Fibroblast of lung (primary cell): ENCODE measurements at regions not wholly inside any gene's neighbourhood (a gene's known extent, or its start where the extent isn't known, plus 50 kb on each side); places are given as distances from the start of the nearest gene placed in this dataset.

Experiments
- DNase-seq, 2 donors: peaks; one replicate each; pipeline versions ENCODE4 v3.0.0 to v3.0.0-alpha.2; 2010; ENCODE audit warnings: low read depth in 2 of 2
- H2AFZ ChIP-seq: 2 replicates; pipeline ENCODE4 v1.5.1; 2012; ENCODE audit warnings: low read length, control low read depth, inconsistent platforms
- H3K27ac ChIP-seq: 2 replicates; pipeline ENCODE4 v1.5.1; 2011; ENCODE audit warnings: low read length, control low read depth; ENCODE audit not compliant: insufficient read depth
- H3K27me3 ChIP-seq: 2 replicates; pipeline ENCODE4 v1.5.1; 2011; ENCODE audit warnings: mild to moderate bottlenecking, low read length; ENCODE audit not compliant: control insufficient read depth, insufficient read depth
- H3K36me3 ChIP-seq: 2 replicates; pipeline ENCODE4 v1.5.1; 2011; ENCODE audit warnings: low read length; ENCODE audit not compliant: control insufficient read depth, insufficient read depth
- H3K4me1 ChIP-seq: 2 replicates; pipeline ENCODE4 v1.5.1; 2011; ENCODE audit warnings: low read length; ENCODE audit not compliant: control insufficient read depth, insufficient read depth; ENCODE audit errors: extremely low read depth
- H3K4me2 ChIP-seq: 2 replicates; pipeline ENCODE4 v1.5.1; 2011; ENCODE audit warnings: low read length, control low read depth; ENCODE audit not compliant: insufficient read depth; ENCODE audit errors: extremely low read depth
- H3K4me3 ChIP-seq, 4 experiments: fragments of 200-600 bp in 1 of 4; sonication (generic) in 1 of 4; replicated peaks in 1 of 4; 2 replicates each; pipeline ENCODE4 v1.5.1; 2011 to 2016; ENCODE audit warnings: low read length in 4 of 4, low read depth in 3 of 4, mild to moderate bottlenecking in 3 of 4, control low read depth in 2 of 4, inconsistent platforms in 1 of 4, mixed read lengths in 1 of 4; ENCODE audit not compliant: insufficient read depth in 1 of 4; ENCODE audit errors: control extremely low read depth in 1 of 4
- H3K79me2 ChIP-seq: 2 replicates; pipeline ENCODE4 v1.5.1; 2012; ENCODE audit warnings: mild to moderate bottlenecking, low read length, inconsistent platforms; ENCODE audit not compliant: control insufficient read depth, insufficient read depth
- H3K9ac ChIP-seq: 2 replicates; pipeline ENCODE4 v1.5.1; 2011; ENCODE audit warnings: mild to moderate bottlenecking, low read length, control low read depth; ENCODE audit not compliant: insufficient read depth
- H3K9me3 ChIP-seq: 2 replicates; pipeline ENCODE4 v1.5.1; 2012; ENCODE audit warnings: low read depth, low read length; ENCODE audit not compliant: control insufficient read depth, insufficient read depth
- H4K20me1 ChIP-seq: 2 replicates; pipeline ENCODE4 v1.5.1; 2011; ENCODE audit warnings: low read length; ENCODE audit not compliant: control insufficient read depth, insufficient read depth; ENCODE audit errors: extremely low read depth
- CTCF ChIP-seq, 2 donors: IDR thresholded peaks in 1 of 2; conservative IDR thresholded peaks in 1 of 2; 1 replicate in 1 of 2; 2 replicates in 1 of 2; pipeline ENCODE4 v1.5.1; 2011 to 2012; ENCODE audit warnings: low read length in 2 of 2, control low read depth in 1 of 2, inconsistent platforms in 1 of 2, low read depth in 1 of 2, mild to moderate bottlenecking in 1 of 2
- EZH2 ChIP-seq: IDR thresholded peaks from 2 replicates; pipeline ENCODE4 v1.5.1; 2012; ENCODE audit warnings: low read length, control low read depth, mild to moderate bottlenecking; ENCODE audit errors: missing control alignments

- H3K9ac ChIP-seq: no peak overlapping the region
- no peaks in the 10 kb centered on the region for H3K4me1 ChIP-seq
- H3K36me3 ChIP-seq: no peaks in the 10 kb centered on the region
- no peaks in the 10 kb centered on the region for H4K20me1 ChIP-seq
- H3K79me2 ChIP-seq: no peaks in the 10 kb centered on the region
- no peak overlapping the region for H3K4me3 ChIP-seq
- H2AFZ ChIP-seq: no peak overlapping the region
- no peaks in the 10 kb centered on the region for H3K27me3 ChIP-seq
- no peak for DNase-seq
- no peaks in the 10 kb centered on the region for H3K9me3 ChIP-seq
- H3K27ac ChIP-seq: no peak overlapping the region
- no peak for TF ChIP-seq EZH2
- no peak for TF ChIP-seq CTCF (conservative IDR thresholded peaks at IDR 0.05 in 1 of 2, IDR thresholded peaks at IDR 0.05 in 1 of 2; ENCODE audit: low read depth in 1 of 2, low read length in 2 of 2)
- H3K4me2 ChIP-seq: no peak overlapping the region
Measured at GRCh38 chrX:13177921-13178566, 133.6 kb upstream of the FAM9C start.

GRCh38 chrX:13175056-13175455 is 130.6 kb upstream of the FAM9C start:
- H3K9me3 ChIP-seq: no peaks in the 10 kb centered on the region
- no peaks in the 10 kb centered on the region for H3K36me3 ChIP-seq
- no peak overlapping the region for H2AFZ ChIP-seq
- TF ChIP-seq EZH2 (no peak), CTCF (conservative IDR thresholded peaks at IDR 0.05 in 1 of 2, IDR thresholded peaks at IDR 0.05 in 1 of 2; ENCODE audit: low read depth in 1 of 2, low read length in 2 of 2) (no peak)
- no peak overlapping the region for H3K4me2 ChIP-seq
- H3K79me2 ChIP-seq: no peaks in the 10 kb centered on the region
- no peaks in the 10 kb centered on the region for H3K4me1 ChIP-seq
- no peak for DNase-seq
- H4K20me1 ChIP-seq: no peaks in the 10 kb centered on the region
- H3K9ac ChIP-seq: no peak overlapping the region
- H3K27ac ChIP-seq: no peak overlapping the region
- H3K27me3 ChIP-seq: no peaks in the 10 kb centered on the region
- no peak overlapping the region for H3K4me3 ChIP-seq

GRCh38 chrX:13170966-13171558 is 126.6 kb upstream of the FAM9C start:
- Histone ChIP-seq H3K27me3 (no peaks in the 10 kb centered on the region), H2AFZ (no peak overlapping the region)

More at GRCh38 chrX:13170966-13171558, 126.6 kb upstream of the FAM9C start:
- no peaks in the 10 kb centered on the region for H4K20me1 ChIP-seq
- TF ChIP-seq CTCF (conservative IDR thresholded peaks at IDR 0.05 in 1 of 2, IDR thresholded peaks at IDR 0.05 in 1 of 2; ENCODE audit: low read depth in 1 of 2, low read length in 2 of 2) (no peak), EZH2 (no peak)
- H3K27ac ChIP-seq: no peak overlapping the region
- H3K36me3 ChIP-seq: no peaks in the 10 kb centered on the region
- H3K79me2 ChIP-seq: no peaks in the 10 kb centered on the region
- no peak for DNase-seq
- H3K4me3 ChIP-seq: no peak overlapping the region
- no peak overlapping the region for H3K9ac ChIP-seq
- H3K4me2 ChIP-seq: no peak overlapping the region
- no peaks in the 10 kb centered on the region for H3K9me3 ChIP-seq
- H3K4me1 ChIP-seq: no peaks in the 10 kb centered on the region
